GM21423 (cell line): ENCODE measurements at regions not wholly inside any gene's neighbourhood (a gene's known extent, or its start where the extent isn't known, plus 50 kb on each side); places are given as distances from the start of the nearest gene placed in this dataset.
"Not testable (repeated sequence)": the region's sequence is repeated elsewhere in the genome, so short reads cannot be mapped to it uniquely, and the experiment has no call there.

Experiments
- ATAC-seq: cut with Tn5 transposase; IDR thresholded peaks from one replicate; pipeline ENCODE4 v1.9.1; 2021; ENCODE audit warnings: mild to moderate bottlenecking, moderate library complexity; ENCODE audit not compliant: unreplicated experiment

DNA sequence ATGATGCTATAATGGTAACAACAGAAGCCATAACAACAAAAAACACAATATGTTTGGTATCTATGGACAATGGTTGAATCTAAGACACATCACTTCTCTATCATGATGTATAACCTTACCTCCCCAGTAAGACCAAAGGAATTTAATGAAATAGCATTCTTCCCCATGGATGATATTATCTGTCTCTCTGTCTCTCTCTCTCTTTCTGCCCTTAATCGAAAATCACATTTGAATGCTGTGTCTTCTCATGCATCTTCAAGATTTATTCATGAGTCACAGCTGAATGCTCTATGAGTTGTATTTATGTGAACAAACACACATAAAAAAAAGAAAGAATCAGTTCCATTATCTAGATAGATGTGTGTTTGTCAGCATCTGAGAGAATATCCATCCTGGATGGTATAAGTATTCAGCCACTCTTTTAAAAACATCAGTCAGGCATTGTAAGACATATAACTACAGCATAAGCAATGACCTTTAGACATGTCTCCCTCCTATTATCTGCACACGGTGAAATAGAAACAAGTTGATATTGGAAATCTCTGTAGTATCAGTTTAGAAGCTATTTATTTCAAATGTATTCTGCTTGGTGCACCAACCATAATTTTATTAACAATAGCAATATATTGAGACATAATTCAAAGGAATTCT, 433.3 kb downstream of the TOX3 start:
- no peak for ATAC-seq

DNA sequence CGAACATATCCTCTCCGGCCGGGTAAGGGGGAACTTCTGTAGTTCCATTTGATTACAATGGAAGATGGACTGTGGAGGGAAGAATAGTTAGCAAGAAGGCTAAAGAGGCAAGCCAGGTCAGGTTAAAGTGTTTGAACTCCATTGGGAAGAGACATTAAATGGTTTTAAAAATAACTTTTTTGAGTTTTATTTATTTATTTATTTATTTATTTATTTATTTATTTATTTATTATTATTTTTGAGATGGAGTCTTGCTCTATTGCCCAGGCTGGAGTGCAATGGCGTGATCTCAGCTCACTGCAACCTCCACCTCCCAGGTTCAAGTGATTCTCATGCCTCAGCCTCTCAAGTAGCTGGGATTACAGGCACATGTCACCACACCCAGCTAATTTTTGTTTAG, 441.9 kb downstream of the TOX3 start:
- ATAC-seq = not testable (repeated sequence)

DNA sequence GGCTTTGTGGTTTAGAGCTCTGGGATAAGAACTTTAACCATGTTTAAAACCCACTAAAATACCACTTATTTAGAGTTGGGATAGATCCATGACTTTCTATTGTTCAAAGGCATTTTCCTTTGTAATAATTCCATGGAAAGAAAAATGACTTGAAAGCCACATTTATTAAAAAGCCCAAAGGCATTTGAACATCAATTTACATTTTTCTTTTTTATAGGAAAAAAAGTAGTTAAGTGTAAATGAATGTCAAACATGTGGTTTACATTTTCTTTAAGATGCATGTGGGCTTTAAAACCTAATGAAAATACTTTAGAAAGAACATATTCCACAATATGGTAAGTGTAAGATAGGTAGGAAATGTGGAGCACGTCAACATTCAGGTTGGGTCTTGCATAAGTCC, 443.2 kb downstream of the TOX3 start:
- ATAC-seq = no peak

DNA sequence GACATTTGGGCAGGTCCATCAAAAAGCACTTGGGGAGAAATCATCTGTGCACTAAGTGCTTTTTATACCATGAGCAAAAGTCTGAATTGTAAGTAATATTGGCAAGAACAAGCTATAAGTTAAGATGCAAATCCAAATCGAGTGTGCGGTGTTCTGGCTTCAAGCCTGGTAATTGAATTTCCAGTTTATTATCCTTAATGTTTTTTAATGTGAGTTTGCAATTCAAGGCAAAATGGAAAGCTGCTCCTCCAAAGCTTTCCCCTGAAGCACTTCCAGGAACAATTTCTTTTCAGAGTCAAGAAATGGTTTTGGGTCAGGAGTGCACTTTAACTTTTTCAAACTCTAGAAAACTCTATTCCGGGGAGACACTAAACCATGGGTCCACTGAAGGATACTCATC, 445.7 kb downstream of the TOX3 start:
- ATAC-seq = no peak

DNA sequence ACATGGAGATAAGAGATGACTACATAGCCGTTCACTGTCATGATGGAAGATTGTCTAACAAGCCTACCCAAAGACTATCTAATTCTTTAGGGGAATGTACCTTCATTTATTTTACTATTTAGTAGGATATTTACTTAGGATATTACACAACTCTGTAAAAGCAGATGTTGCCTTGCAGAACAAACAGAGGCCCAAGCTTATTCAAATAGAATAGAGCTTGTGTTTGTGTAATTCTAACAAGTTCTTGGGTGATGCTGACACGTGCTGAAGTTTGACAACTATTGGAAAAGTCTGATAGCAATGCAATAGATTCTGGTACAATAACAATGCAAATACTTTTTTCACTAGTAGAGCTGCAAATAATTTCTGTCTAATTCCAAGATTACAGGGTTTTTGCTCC, 447.6 kb downstream of the TOX3 start:
- ATAC-seq = no peak

DNA sequence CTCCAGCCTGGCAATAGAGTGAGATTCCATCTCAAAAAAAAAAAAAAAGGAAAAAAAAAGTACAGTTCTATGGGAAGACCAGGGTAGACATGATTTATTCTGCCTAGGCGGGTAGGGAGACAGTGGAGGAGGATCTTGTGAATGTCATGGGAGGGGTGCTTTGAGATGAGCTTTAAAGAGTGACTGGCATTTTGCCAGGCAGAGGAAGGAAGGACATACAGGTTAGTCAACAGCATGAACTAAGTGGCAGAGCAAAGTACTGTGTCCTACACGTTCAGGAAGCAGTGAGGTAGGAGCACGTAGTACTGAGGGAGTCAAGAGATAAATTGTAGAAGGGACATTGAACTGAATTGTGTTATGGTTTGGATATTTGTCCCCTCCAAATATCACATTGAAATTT, 451.5 kb downstream of the TOX3 start:
- ATAC-seq = no peak

DNA sequence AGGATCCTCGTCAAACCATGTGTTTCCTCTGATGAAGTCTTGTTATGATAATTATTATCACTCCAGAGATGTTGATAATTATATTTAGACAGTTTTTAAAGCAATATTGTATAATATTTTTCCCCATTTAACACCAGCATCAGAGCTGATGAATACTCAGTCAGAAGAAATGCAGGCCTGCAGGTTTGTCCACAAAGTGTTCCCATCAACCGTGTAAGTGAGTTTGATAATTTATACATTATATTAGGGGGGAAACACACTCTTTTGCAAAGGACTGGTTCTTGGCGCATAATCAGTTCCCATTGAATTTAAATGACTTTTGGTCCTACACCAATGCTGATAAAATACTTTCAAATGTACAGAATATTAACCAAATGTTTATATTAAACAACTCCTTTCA, 454.8 kb downstream of the TOX3 start:
- no peak for ATAC-seq

DNA sequence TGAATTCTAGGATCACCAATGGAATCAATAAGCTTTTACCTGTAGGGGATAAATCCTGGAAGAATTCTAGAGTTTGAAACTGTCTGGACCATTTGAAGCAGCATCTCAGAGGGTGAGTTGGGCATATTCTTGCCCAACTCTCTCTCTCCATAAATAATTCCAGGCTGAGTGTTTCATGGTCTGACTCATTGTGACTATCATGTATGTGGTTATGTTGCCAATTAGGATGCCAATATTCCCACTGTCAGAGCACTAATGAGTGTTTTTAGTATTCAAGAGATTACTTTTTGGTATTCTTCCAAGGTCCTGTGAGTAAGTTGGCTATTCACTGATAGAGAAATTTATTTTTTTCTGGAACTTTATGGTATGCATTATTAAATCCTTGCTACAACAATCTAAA, 456.9 kb downstream of the TOX3 start:
- ATAC-seq = no peak

DNA sequence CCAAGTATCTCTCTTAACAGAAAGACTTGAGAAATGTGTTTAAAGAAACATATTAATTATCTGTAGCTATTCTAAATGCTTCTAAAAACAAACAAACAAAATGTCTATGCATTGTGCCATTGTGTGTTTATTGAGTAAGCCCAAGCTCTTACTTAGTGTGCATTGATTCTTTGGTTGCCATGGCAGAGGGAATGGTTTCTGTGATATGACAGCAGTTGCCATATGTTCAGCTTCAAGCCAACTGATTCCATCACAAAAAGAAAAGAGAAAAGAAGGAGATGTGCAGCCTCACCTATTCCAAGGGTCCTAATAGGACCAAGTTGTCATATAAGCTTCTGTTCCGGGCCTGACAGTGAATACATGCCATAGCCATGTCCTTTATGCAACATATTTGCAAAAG, 457.5 kb downstream of the TOX3 start:
- no peak for ATAC-seq

DNA sequence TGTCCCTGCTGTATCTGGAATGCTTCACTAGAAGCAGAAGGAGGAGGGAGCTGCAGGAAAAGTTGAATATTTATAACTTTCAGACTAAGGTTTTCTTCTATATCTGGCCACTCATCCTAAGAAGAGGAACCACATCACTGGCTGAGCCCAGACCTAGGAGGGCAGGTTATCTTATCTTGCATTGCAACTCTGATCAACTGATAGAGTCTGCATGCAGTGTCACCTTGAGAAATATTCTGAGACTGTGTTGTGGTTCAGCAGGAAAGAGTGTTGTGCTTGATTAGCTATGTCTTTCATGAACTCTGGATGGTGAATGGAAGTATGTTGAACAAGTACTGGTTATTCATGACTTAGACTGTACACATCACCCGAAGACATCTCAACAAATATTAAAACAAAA, 460.0 kb downstream of the TOX3 start:
- no peak for ATAC-seq

DNA sequence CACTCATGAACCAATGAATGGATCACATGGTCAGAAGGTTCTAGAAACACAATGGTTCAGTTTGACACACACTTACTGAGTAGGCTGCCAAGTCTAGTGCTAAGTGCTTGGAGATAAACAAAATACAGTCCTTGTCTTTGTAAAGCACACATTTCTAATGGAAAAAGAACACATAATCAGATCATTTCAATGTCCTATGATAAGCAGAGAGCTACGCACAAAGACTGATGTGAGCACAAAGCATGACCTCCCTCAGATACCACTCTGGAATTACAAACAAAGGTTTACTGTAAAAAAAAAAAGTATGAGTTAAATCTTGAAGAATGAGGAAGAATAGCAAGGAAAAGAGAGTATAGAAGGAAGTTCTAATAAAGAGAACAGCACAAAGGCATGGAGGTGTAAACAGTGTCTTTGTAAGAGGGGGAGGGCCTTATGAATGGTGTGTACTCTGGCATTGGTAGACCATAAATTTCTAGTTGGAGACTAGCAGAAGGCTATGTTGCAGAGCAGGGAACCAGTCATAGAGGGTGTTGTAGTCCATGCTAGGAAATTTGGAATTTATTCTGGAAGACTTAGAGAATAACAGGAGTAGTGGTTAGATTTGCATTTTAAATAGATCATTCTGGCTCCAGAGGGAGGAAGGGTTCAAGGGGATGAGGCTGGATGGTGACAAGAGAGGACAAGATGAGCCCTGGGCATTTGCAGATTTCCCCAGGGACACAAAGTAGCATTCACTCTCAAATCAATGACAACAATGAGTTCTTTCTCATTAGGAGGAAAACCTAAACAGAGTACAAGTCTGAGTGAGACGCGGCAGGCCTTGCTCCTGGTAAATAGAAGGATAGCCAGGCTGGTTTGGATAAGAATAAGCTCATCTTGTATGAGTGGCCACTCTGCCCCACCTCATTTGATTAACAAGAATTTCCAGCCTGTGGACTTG, 468.0 kb downstream of the TOX3 start:
- no peak for ATAC-seq

DNA sequence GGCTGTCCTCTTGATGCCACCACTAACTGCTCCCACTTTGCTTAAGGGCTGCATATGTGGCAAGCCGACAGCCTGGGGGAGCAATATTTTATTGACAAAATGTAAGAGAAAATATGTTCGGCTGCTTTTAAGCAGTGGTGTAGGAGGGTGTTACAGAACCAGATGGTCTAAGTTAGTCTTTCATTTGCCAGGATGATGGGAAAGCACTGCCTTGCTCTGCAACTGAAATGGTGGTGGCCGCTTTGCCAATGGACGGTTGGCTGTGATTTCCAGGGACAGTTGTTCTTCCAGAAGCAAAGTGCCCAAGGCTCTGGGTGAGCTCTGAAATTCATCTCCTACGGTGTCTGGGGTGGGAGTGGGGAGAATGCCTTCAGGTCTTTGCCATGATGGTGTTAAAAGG, 469.3 kb downstream of the TOX3 start:
- ATAC-seq = no peak

DNA sequence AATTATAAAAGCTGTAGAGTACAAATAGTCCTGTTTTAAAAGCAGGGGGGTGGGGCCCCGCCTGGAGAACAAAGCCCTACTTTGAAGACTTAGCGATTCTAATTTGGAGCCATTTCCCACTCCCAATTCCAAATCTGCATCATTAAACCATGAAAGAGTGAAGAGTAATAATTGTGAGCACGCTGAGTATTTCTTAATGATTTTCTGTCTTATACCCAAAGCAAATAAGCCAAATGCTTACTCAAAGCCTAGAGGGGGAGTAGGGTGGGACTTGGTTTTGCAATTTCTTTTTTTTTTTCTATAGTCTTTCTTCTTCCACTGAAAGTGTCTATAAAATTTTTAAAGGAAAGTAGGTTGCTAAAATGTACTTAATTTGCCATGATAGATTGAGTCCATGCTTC, 470.1 kb downstream of the TOX3 start:
- ATAC-seq = no peak

DNA sequence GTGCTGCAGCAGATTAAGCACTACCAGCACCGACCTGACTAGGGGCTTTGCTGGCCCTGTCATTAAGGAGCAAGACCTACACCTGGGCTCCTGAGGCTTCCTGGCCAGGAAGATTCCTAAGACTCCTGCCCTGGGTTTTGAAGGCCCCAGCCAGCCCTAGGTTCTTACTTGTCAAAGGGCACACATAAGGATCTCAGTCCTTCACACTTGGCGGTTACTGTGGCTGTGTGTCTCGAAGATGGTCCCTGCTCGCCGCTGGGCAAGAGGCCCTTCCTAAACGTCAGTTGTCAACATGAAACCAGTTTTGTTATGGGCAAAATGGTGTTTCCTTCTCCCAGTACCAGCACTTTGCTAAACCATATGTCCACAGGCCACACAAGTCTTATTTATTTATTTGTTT, 470.6 kb downstream of the TOX3 start:
- no peak for ATAC-seq

DNA sequence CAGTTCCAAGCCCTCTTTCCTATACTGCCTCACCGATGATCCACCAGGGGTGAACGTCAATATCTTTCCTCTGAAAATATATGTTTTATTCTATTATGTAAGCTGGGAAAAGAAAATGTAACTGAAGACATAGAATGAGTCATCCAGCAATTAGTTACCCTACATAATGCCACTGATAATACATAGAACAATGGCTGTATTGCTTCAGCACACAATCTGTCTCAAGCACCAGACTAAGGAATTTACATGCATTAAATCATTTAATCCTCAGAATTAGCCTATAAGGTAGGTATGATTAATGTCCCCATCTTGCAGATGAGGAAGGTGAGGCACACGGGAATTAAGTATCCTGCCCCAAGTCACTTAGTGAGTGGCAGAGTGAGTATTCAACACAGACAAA, 472.8 kb downstream of the TOX3 start:
- ATAC-seq = no peak

DNA sequence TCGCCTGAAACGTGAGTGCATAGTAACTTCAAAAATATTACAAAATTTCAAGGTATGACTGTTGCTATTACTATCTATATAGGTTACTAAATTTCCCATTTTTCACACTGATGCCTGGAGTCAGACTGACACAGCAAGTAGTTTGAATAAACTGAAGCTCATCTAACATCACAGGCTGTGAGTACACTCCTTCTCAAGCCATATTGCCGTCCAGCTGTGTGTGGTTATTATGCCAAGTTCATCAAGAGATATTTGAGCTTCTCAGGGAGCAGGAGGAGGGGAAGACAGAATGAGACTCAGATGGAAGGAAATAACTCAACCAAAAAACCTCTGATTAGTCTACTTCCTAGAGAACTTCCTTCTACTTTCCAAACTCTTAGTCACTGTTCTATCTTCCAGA, 473.9 kb downstream of the TOX3 start:
- ATAC-seq = no peak

DNA sequence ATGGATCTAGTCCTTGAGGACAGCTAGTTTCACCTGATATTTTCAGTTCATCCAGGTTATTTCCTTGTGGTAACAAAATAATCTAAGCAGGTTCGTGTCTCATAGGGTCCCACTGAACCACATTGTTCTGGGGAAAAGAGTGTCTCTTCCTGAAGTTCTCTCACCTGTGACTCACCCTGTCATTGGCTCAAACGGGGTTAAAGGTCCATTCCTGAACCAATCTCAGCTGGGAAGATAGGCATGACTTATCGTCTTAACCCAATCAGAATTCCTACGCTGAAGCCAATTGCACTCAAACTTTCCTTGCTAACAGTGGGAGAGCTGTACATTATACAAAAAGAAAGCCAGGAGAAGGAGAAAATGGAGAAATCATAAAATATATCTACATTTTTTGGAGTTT, 475.8 kb downstream of the TOX3 start:
- ATAC-seq = no peak

DNA sequence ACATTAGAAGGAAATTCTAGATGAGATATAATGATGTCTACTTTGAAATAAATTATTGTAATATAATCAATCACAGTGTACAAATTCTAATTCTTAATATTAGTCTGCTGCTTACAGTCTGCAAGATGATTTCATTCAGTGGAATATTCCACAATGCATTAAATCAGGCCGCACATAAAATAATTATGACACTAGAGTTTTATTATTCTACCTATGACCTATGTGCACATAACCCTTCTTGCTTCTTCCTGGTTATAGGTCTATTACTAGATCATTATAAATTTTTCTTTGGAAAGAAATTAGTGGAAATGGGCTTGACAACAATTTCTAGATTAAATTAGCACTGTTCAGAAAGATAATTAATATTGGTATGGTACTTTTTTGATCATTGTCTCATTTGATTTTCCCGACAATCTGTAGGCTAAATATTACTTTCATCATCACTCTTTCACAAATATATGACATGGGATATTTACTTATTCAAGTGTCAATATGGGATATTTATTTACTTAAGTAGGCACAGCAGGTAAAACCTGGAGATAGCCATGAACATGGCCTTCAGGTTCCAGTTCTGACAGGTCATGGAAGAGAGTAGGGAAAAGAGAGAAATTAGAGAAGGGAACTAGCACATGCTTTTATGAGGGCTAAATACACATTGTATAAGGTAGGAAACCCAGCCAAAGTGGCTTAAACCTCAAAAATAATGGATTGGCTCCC, 476.4 kb downstream of the TOX3 start:
- ATAC-seq = no peak

DNA sequence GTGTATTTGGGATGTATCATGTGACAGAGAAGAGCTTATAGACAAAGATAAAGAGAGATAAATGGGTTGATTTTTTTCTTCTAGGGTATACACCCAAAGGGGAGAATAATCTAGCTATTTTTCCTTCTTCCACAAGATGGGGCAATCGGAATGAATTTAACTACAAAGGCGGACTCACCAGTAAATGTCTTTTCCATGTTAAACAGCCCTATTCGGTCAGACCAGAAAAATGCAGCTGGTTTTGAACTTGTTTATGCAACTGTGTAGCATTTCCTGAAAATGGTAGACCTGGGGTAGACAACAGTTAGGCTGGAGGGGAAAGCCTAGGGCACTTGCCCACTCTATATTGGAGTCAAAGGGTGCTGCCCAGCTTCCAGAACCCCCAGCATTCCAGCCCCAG, 477.1 kb downstream of the TOX3 start:
- ATAC-seq = no peak

DNA sequence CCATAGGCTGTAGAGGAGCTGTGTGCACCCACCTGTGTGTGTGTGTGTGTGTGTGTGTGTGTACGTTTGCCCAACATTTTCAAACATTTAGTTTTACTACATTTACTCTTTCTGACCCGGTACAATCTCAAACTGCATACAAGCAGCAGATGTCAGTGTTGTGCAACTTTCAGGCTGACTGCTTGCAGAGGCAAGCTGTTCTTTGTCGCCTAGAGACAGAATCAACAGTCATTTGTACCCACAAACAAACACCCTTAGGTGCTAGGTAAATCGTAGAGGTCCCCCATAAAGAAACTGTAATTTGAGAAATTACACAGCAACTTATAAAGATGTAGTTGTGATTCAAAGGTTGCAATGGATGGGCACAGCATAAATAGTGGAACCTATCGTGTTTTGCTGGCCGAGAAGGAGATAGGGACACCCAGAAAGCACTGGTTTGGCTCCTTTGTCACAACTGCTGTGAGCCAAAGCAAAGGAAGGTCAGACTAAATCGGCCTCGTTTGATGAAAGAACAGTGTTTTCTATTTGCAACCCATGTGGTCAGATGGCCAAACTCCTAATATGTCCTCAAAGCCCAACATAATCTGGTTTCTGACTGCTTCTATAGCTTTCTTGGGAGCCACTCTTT, 478.4 kb downstream of the TOX3 start:
- no peak for ATAC-seq

DNA sequence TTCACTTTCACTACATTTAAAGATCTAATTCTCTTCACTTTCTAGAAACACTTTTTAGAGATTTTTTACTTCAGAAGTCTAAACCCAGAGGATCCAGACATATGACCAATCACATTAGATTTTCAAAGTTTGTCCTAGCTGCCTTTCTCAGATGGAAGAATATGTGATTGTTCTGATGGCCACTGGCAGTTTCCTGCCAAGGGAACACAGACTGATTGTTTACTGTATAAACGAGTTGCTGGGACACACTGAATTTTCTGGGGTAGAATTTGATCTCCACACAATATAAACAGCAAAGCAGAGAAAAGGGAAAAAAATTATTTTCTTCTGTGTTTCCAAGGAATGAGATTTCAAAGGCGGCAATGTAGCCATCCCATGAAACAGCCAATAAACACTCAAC, 480.0 kb downstream of the TOX3 start:
- no peak for ATAC-seq
